Subcutaneous abdominal adipose tissue (tissue), 5 donors: ENCODE measurements at regions not wholly inside any gene's neighbourhood (a gene's known extent, or its start where the extent isn't known, plus 50 kb on each side); places are given as distances from the start of the nearest gene placed in this dataset.

Experiments used
- H3K27ac ChIP-seq: one replicate; pipeline ENCODE4 v1.7.0; 2013; ENCODE audit warnings: low read depth, mild to moderate bottlenecking, inconsistent platforms, low read length, moderate library complexity
- H3K27me3 ChIP-seq, 5 donors: one replicate each; pipeline ENCODE4 v1.7.0; 2013; ENCODE audit warnings: low read length in 5 of 5, inconsistent platforms in 1 of 5; ENCODE audit not compliant: control insufficient read depth in 5 of 5, insufficient read depth in 4 of 5
- H3K36me3 ChIP-seq, 5 donors: one replicate each; pipeline ENCODE4 v1.7.0; 2013; ENCODE audit warnings: low read length in 5 of 5; ENCODE audit not compliant: control insufficient read depth in 5 of 5, insufficient read depth in 5 of 5
- H3K4me1 ChIP-seq, 5 donors: one replicate each; pipeline ENCODE4 v1.7.0; 2013; ENCODE audit warnings: low read length in 5 of 5, mild to moderate bottlenecking in 3 of 5, moderate library complexity in 1 of 5; ENCODE audit not compliant: control insufficient read depth in 5 of 5, insufficient read depth in 5 of 5
- H3K4me3 ChIP-seq, 5 donors: one replicate each; pipeline ENCODE4 v1.7.0; 2013; ENCODE audit warnings: low read length in 5 of 5, low read depth in 1 of 5
- H3K9ac ChIP-seq, 5 donors: one replicate each; pipeline ENCODE4 v1.7.0; 2013; ENCODE audit warnings: low read length in 5 of 5, mild to moderate bottlenecking in 4 of 5, moderate library complexity in 3 of 5
- H3K9me3 ChIP-seq, 5 donors: one replicate each; pipeline ENCODE4 v1.7.0; 2013; ENCODE audit warnings: low read length in 5 of 5; ENCODE audit not compliant: control insufficient read depth in 5 of 5
- donor health status: healthy.
- donor health status: healthy.
- donor health status: healthy.
- donor health status: healthy.
- donor health status: healthy.

GRCh38 chr14:28565345-28565744 is 201.2 kb upstream of the FOXG1 start:
- Histone ChIP-seq H3K4me1 (no peaks in the 10 kb centered on the region), H3K36me3 (no peaks in the 10 kb centered on the region), H3K27me3 (no peaks in the 10 kb centered on the region), H3K9me3 (no peaks in the 10 kb centered on the region), H3K4me3 (no peak overlapping the region), H3K9ac (no peak overlapping the region), H3K27ac (no peak overlapping the region)

GRCh38 chr14:28570391-28570790 is 196.2 kb upstream of the FOXG1 start:
- Histone ChIP-seq H3K4me1 (no peaks in the 10 kb centered on the region), H3K27ac (no peak overlapping the region), H3K9me3 (peaks cover 0 to 13% (median 6%) of the 10 kb centered on the region in 5 donors), H3K4me3 (no peak overlapping the region), H3K36me3 (no peaks in the 10 kb centered on the region), H3K9ac (no peak overlapping the region), H3K27me3 (no peaks in the 10 kb centered on the region)

- H3K27ac ChIP-seq = no peak overlapping the region
- no peak overlapping the region for H3K9ac ChIP-seq
- peaks cover 0 to 13% (median 6%) of the 10 kb centered on the region in 5 donors for H3K9me3 ChIP-seq
- H3K4me3 ChIP-seq = no peak overlapping the region
- no peaks in the 10 kb centered on the region for H3K27me3 ChIP-seq
- H3K36me3 ChIP-seq = no peaks in the 10 kb centered on the region
- H3K4me1 ChIP-seq = no peaks in the 10 kb centered on the region
Observed at GRCh38 chr14:28571636-28572035, 195.0 kb upstream of the FOXG1 start.

- H3K27ac ChIP-seq = no peak overlapping the region
- H3K36me3 ChIP-seq = no peaks in the 10 kb centered on the region
- H3K9me3 ChIP-seq = peaks cover 0 to 13% (median 6%) of the 10 kb centered on the region in 5 donors
- H3K4me1 ChIP-seq = no peaks in the 10 kb centered on the region
- H3K4me3 ChIP-seq = no peak overlapping the region
- H3K9ac ChIP-seq = no peak overlapping the region
- H3K27me3 ChIP-seq = no peaks in the 10 kb centered on the region
Observed at GRCh38 chr14:28576523-28576922, 190.1 kb upstream of the FOXG1 start.

GRCh38 chr14:28577187-28577586 is 189.4 kb upstream of the FOXG1 start:
- H3K27me3 ChIP-seq = no peaks in the 10 kb centered on the region
- H3K27ac ChIP-seq = no peak overlapping the region
- peaks cover 0 to 12% (median 6%) of the 10 kb centered on the region in 5 donors for H3K9me3 ChIP-seq
- H3K9ac ChIP-seq = no peak overlapping the region
- no peak overlapping the region for H3K4me3 ChIP-seq
- H3K36me3 ChIP-seq = no peaks in the 10 kb centered on the region
- no peaks in the 10 kb centered on the region for H3K4me1 ChIP-seq

- no peak overlapping the region for H3K27ac ChIP-seq
- H3K27me3 ChIP-seq = no peaks in the 10 kb centered on the region
- no peak overlapping the region for H3K4me3 ChIP-seq
- peaks cover 0 to 7% (median 4%) of the 10 kb centered on the region in 5 donors for H3K9me3 ChIP-seq
- H3K9ac ChIP-seq = no peak overlapping the region
- H3K36me3 ChIP-seq = no peaks in the 10 kb centered on the region
- no peaks in the 10 kb centered on the region for H3K4me1 ChIP-seq
Observed at GRCh38 chr14:28577711-28578131, 188.9 kb upstream of the FOXG1 start.

- H3K4me3 ChIP-seq = no peak overlapping the region
- H3K36me3 ChIP-seq = no peaks in the 10 kb centered on the region
- no peak overlapping the region for H3K9ac ChIP-seq
- no peak overlapping the region for H3K27ac ChIP-seq
- H3K27me3 ChIP-seq = no peaks in the 10 kb centered on the region
- no peaks in the 10 kb centered on the region for H3K4me1 ChIP-seq
- no peaks in the 10 kb centered on the region for H3K9me3 ChIP-seq
Observed at GRCh38 chr14:28584951-28585350, 181.6 kb upstream of the FOXG1 start.

- Histone ChIP-seq H3K4me1 (no peaks in the 10 kb centered on the region), H3K27me3 (no peaks in the 10 kb centered on the region), H3K4me3 (no peak overlapping the region), H3K36me3 (no peaks in the 10 kb centered on the region), H3K9me3 (no peaks in the 10 kb centered on the region), H3K27ac (no peak overlapping the region), H3K9ac (no peak overlapping the region)
Observed at GRCh38 chr14:28589792-28590191, 176.8 kb upstream of the FOXG1 start.

- Histone ChIP-seq H3K9ac (no peak overlapping the region), H3K36me3 (no peaks in the 10 kb centered on the region), H3K27me3 (no peaks in the 10 kb centered on the region), H3K9me3 (no peaks in the 10 kb centered on the region), H3K4me3 (no peak overlapping the region), H3K4me1 (no peaks in the 10 kb centered on the region), H3K27ac (no peak overlapping the region)
Observed at GRCh38 chr14:28596391-28596790, 170.2 kb upstream of the FOXG1 start.

- Histone ChIP-seq H3K4me1 (peaks cover 0 to 5% (median 0%) of the 10 kb centered on the region in 5 donors), H3K27ac (no peak overlapping the region), H3K36me3 (no peaks in the 10 kb centered on the region), H3K9ac (no peak overlapping the region), H3K9me3 (no peaks in the 10 kb centered on the region), H3K4me3 (no peak overlapping the region), H3K27me3 (no peaks in the 10 kb centered on the region)
Observed at GRCh38 chr14:28599191-28599590, 167.4 kb upstream of the FOXG1 start.

- no peaks in the 10 kb centered on the region for H3K9me3 ChIP-seq
- H3K4me1 ChIP-seq = peaks cover 0 to 5% (median 0%) of the 10 kb centered on the region in 5 donors
- H3K27ac ChIP-seq = no peak overlapping the region
- H3K27me3 ChIP-seq = no peaks in the 10 kb centered on the region
- H3K36me3 ChIP-seq = no peaks in the 10 kb centered on the region
- no peak overlapping the region for H3K9ac ChIP-seq
- no peak overlapping the region for H3K4me3 ChIP-seq
Observed at GRCh38 chr14:28599605-28600004, 167.0 kb upstream of the FOXG1 start.
